ENCODE measurements at regions not wholly inside any gene's neighbourhood (a gene's known extent, or its start where the extent isn't known, plus 50 kb on each side); places are given as distances from the start of the nearest gene placed in this dataset.

DNA sequence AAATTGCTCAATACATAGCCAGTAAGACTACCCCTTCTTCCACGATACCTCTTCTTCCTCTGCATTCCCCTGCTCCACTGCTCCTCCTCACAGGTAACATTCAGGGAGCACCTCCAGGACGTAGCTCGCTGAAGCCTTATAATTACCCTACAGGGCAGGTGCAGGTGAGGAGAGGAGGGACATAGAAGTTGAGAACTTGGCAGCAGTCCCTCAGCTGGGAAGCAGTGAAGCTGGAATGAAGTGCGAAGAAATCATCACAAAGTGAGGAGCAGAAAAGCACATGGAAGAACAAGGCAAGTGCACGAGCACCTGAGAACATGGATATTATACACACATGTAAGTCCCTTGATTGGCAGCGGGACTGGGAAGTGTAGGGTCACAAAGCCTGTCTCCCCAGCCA lies 118.2 kb downstream of the HSD17B3 start:
- DNase-seq (ENCODE audit: low spot score) = no peak

DNA sequence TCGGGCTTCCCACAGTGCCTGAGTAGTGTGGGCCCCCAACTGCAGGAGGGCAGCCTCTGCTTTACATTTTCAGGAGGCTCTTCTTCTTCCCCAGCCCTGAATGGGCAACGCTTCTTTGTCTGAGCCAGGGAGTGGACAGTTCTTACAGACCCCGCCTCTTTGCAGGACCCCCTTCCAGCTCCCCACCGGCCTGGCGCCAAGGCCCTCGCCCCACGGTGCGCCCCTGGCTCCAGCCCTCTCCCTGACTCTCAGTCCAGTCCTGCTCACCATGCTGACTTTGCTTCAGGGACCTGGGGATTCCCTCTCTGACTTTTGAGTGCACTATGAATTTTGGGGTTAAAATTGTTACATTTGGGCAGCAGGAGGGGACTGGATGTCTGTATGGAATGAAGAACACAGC lies 123.8 kb downstream of the HSD17B3 start:
- DNase-seq (ENCODE audit: low spot score) = no peak
- ATAC-seq = no peak

More for the DNA sequence above, 118.2 kb downstream of the HSD17B3 start:
- ATAC-seq = no peak

DNA sequence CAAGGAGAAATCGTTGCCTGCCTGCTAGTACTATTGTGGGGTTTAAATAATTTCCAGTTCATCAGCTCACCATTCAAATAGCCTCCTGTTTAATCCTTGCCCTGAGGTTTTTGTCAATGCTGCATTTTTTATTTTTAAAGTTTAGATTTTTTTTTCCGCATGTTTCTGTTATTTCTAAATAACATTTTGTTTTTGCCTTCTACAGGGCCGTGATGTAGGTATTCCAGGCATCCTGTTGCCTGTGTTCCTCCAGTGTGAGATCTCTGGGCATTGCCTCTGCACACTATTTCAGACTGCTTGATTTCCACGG lies 124.3 kb downstream of the HSD17B3 start:
- ATAC-seq (no peak), DNase-seq (ENCODE audit: low spot score) (no peak)

DNA sequence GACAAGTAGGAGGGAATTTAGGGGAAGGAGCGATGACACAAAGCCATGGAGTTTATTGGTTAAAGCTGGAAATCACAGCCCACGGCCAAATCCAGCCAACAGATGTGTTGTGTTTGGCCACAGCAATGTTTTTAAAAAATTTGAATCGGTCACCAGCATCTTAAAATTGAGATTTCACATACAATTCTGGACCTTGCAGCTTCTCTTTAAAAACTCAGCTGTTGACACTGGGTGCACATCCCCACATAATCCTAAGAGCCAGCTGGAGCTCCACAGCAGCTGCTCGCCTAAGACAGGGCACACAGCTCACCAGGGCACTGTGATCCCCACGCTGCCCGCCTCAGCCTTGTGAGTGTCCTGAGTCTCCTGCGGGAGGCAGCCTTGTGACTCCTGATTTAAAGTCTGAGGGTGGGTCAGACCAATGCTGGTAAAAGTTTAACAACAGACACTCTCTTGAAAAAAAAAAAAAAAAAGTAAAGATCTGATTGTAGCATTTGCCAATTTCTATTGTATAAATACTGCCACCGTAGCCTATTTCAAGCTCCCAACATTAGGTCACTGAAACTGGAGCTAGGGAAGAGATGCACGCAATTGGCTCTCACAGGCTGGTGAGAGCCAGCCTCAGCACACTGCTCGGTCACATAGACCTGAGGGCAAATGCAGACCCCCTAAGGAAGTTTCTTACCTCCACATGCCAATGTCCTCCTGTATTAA lies 124.8 kb downstream of the HSD17B3 start:
- ATAC-seq = no peak
- no peak for DNase-seq (ENCODE audit: low spot score)

DNA sequence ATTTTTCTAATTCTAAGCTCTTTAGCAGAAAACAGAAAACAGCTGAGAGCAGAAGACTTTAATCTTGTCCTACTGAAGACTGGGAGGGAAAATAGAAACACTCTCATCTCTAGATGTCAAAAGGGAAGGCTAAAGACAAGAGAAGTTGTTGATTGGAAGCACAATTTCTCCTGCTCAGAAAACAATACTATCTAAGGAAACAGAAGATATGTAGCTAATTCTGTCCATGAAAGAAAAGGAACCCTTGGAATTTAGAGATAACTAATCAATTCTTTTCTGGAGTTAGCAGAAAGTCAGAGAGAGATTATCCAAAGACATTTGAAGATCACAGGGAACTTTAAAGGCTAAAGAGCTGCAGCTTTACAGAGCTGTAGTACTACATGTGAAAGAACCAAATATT lies 126.2 kb downstream of the HSD17B3 start:
- DNase-seq (ENCODE audit: low spot score) = no peak
- ATAC-seq = no peak

DNA sequence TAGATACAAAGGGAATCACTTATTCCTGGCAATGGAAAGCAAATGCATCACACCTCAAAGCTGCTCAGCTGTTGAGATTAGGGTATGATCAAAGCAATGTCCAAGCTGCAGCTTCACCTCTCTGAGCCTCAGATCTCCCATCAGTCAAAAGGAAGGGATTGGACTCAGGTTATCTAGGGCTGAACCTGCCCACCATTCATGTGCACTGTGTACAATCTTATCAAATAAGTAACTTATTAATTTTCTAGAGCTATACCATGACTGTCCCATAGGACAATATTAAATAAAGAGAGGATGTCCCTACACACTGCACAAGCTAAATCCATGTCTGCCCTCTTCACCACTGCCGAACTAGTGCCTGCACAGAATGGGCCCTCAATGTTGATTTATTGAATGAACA lies 127.0 kb downstream of the HSD17B3 start:
- DNase-seq (ENCODE audit: low spot score) (no peak), ATAC-seq (no peak)

DNA sequence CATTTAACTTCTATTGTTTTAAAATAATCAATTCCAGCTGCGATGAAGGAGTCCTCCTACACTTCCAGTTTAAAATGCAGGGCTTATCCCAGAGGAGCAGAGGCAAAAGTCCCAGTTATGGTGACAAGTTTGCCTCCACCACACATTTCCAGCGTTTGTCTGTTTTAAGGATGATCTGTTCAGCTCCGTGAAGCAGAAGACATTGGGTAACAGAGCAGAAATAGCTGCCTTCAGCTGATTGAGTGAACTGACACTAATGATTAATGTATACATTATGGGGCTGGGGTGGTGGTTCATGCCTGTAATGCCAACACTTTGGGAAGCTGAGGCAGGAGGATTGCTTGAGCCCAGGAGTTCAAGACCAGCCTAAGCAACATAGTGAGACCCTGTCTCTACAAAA lies 127.6 kb downstream of the HSD17B3 start:
- no peak for DNase-seq (ENCODE audit: low spot score)
- ATAC-seq = no peak

DNA sequence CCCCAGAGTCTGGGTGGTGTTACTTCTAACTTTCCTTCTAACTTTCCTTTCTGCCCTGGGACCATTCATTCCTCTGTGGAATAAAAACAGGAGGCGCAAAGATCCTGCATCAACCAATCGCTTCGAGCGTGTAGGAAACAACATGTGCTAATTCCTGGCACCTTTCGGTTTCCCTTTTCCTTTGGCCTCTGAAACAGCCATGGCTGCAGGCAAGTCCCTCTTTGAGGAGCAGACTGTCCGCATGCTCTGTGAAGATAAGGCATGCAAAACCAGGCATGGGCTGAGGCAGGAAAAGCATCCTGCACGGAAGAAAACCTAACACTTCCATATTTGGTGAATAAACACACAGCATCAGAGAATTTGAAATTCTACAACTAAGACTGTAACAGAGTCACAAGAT lies 128.3 kb downstream of the HSD17B3 start:
- ATAC-seq (no peak), DNase-seq (ENCODE audit: low spot score) (no peak)

DNA sequence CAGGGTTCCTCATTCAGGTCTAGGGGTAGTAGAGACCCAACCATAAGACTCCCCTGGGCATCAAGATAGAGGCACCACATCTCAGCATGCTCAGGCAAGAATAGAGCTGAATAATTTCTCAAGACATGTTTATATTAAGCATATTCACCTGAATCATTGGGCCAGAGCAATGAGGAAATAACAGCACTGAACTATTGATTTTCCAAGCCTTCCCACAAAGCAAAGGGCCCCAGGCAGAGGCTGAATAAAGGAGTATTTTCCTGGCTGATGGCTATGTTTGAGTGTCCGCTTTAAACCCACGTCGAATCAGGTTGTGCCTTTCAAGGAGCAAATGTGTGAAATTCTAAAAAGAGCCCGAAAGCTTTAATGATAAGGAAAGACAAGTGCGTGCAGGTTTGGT lies 129.2 kb downstream of the HSD17B3 start:
- ATAC-seq (no peak), DNase-seq (ENCODE audit: low spot score) (no peak)

DNA sequence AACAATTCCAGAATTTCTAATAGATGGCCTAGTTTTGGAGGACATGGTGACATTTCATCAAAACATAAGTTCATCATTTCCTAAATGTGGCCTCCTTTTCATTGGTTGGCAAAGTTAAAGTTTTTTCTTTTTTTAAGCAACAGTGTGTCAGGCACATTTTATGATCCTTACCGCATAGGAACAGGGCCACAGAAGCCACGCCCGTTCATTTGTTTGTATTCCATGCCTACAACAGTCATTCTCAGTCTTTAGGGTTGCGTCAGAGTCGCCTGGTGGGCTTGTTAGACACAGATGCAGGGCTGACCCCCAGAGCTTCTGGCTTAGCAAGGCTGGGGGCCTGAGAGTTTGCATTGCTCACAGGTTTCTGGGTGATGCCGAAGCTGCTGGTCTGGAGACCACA lies 130.2 kb downstream of the HSD17B3 start:
- ATAC-seq (no peak), DNase-seq (ENCODE audit: low spot score) (no peak)

DNA sequence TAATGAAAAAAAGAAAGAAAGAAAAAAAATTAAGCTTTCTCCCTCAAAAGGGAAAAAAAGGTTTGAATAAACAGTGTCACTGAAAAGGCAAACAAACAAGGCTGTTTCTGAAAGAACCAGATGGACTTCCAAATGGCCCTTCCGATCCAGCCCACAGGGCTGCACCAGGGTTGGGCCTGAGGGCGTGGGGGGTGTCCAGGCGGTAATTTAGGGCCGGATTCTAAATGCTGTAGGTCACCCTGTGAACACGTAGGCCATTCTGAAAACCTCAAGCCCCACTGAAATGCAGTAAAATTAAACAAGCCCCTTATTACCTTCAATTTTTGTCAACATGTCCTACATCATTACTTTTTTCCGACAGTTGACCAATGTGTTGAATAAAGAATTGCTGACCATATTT lies 132.1 kb downstream of the HSD17B3 start:
- no peak for ATAC-seq
- no peak for DNase-seq (ENCODE audit: low spot score)

DNA sequence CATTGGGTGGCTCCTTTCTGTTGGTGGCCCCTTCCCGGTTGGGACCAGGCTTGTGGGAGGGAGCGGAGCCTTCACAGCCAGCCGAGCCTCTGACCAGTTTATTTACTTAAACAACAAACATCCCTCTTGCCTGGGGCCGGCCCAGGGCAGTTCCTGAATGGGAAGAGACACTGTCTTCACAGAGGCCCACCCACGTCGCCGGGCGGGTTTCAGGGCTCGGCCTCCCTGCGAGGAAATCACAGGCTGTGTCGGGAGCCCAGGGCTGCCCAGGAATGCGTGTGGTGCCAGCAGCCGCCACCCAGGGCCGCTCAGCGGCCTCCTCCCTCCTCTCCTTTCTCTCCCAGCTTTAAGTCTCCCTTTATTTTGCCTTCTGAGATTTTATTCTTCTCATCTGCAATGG lies 132.5 kb downstream of the HSD17B3 start:
- DNase-seq (ENCODE audit: low spot score) = no peak
- peak; percentile 22 for ATAC-seq

DNA sequence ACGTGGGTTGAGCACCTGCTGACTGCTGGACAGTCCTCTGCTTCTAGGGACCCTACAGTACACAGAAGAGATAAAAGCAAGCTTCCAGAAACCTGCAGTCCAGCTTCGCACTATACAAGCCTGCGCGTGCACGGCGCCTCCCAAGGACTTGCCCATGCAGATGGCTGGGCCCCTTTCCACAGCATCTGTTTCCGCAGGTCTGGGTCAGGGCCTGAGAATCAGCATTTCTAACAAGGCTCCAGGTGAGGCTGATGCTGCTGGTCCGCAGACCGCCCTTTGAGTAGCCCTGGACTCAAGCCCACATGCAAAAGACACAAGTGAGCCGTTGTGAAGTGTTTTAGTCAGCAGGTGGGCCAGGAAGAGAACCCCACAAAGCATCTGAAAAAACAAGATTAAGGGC lies 133.1 kb downstream of the HSD17B3 start:
- no peak for DNase-seq (ENCODE audit: low spot score)
- no peak for ATAC-seq

DNA sequence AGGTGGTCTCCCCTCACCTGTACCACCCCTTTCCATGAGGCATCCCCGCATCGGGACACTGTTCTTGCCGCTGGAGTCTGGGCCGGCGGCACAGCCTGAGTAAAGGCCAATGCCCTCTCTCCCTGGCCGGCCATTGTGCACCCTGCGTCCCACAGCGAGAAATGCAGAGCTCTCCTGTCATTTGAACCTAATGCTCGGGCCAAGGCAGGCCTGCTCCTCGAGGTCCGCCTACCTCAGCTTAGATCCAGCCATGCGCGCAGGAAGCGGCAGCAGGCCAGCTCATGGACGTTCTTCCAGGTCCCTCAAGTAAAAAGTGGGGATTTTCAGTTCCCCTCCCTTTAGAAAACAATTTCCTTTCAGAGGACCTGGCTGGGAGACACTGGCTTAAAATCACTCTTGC lies 135.0 kb downstream of the HSD17B3 start:
- no peak for ATAC-seq
- DNase-seq (ENCODE audit: low spot score) = no peak

DNA sequence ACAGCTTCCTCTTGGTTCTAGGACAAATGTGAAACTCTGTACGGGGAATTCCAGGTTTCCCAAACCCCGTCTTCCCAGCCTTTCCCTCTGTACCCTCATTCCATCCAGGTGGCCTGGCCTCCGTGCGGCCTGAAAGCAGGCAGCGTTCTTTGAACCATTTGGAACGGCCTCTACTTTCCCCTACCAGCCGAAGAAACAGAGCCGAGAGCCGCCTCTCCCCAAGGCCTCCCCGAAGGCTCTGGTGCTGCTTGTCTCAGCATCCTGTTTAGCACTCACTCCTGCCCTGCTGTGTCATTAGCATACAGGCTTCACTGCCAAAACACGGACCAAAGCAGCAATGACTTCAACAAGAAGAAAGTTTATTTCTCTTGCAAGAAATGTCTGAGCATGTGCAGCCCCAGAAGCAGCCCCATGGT lies 137.7 kb downstream of the HSD17B3 start:
- no peak for DNase-seq (ENCODE audit: low spot score)
- ATAC-seq = no peak

DNA sequence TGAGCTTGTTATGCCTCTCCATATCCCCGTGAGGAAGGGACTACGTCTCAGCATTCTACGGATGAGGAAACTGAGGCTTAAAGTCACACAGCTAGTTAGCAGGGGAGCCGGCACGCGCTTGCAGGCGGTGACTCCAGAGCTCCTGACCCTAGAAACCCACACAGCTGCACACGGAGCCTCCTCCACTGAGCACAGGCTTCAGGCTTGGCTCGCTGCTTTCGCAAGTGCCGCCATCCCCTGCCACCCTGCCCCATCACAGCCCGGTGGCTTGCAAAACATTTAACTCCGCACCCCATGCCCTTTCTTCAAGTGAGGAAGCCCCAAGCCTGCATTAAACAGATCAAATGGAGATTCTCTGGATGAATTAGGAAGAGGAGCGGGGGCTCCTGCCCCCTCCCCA lies 138.3 kb downstream of the HSD17B3 start:
- DNase-seq (ENCODE audit: low spot score) = no peak
- ATAC-seq = no peak

DNA sequence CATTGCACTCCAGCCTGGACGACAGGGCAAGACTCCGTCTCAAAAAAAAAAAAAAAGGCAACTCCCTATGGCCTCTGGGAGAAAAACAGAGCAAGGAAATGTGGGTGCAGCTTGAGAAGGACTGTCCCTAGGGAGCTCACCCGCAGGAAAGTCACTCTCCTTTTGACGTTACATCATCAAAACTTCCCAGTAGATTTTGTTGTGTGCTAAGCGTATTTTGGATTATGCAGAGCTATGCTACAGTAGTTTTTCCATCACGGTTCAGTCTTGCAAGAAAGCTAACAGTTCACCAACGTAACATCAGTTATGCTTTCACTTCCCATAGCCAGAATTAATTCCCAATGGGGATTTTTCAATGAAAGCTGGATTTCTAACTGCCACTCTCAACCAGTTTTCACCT lies 138.8 kb downstream of the HSD17B3 start:
- DNase-seq (ENCODE audit: low spot score) (no peak), ATAC-seq (no peak)

DNA sequence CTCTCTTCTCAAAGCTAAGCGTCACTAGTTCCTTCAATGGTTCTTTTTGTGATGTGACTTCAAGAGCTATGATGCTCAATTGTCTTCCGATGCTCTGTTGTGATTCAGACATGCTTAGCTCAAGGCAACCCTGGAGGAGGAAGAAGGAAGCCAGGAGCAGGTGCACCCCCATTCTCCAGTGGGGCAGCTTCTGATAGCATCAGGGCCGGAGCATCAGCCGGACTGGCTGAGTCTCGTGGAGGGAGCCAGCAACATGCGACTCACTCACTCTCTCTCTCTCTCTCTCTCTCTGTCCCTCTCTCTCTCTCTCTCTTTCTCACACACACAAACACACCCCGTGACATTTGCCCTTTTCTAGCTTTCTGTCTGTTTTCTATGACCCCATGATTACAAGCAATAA lies 140.2 kb downstream of the HSD17B3 start:
- no peak for DNase-seq (ENCODE audit: low spot score)
- ATAC-seq = no peak

DNA sequence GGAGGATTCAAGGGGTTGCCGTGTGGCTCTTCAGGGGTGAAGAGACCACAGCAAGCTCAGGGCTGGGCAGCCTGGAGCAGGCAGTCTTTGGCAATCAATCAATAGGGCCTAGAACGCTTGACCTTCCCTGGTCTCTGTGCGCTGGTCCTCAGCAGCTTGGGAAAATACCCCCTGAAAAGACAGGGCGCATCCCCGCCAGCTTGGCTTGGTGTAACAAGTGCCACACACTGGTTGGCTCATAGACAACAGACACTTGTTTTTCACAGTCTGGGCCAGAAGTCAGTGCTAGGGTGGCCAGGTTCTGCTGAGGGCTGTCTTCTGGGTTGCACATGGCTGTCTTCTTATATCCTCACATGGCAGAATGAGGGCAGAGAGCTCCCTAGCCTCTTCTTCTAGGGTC lies 141.1 kb downstream of the HSD17B3 start:
- ATAC-seq (no peak), DNase-seq (ENCODE audit: low spot score) (no peak)

DNA sequence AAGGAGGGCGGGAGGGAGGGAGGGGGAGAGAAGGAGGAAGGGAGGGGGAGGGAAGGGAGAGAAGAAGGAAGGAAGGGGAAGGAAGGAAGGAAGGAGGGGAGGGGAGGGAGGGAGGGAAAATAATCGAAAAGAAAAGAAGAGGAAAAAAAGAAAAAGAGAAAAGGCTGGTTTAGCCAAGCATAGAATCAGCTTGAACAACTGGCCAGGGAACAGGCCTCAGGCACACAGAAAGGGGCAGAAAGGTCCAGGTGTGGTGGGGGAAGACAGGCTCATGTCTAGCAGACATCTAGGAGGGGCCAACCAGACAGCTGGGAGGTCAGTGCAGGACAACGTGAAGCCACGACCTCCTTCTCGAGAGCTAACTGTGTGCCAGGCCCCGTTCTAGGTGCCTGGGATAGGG lies 141.8 kb downstream of the HSD17B3 start:
- no peak for DNase-seq (ENCODE audit: low spot score)
- ATAC-seq = no peak

DNA sequence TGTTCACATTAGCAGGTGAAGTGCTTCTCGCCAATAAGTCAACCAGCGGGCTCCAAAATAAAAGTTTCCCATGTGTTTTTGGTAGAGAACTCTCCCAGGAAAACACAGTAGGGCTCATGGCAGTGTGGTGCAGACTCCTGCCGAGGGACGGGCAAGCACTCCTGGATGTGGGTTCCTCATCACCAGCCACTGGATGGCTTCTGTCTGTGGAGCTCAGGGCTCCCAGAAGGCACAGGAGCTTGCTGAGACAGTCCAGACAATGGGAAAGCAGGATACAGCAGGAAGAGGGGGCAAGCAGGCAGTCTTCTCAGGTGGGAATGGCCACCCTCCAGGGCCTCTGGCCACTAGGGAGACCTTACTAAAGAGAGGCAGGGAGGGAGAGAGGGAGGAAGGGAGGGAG lies 142.4 kb downstream of the HSD17B3 start:
- no peak for ATAC-seq
- DNase-seq (ENCODE audit: low spot score) = no peak

DNA sequence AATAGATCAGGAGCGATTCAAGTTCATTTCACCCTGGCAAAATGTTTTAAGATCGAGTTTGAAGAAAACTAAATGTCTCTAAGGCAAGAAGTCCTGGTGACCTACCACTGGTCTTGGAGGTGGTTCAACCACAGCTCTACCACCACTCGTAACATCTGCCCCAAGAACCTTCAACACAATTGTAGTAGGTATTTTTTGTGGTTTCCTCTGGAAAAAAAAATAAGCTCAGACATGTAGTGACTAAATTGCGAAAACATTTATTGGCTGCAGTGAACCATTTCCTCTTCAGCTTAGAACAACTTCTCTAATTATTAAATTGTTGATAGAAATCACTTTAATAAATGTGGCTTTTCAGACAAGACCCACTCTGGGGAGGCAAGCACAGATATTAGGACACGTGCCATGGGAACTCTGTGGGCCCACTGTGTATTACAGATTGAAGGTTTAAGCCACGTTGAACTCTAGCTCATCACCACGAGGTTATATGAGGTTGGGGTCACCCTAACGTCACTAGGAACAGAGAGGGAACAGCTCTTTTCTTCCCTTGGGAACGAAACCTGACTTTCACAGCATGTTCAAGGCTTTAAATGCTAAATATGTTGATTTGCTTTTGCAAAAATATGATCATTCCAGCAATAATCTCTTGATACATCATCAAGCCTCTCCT lies 142.9 kb downstream of the HSD17B3 start:
- no peak for DNase-seq (ENCODE audit: low spot score)
- no peak for ATAC-seq

DNA sequence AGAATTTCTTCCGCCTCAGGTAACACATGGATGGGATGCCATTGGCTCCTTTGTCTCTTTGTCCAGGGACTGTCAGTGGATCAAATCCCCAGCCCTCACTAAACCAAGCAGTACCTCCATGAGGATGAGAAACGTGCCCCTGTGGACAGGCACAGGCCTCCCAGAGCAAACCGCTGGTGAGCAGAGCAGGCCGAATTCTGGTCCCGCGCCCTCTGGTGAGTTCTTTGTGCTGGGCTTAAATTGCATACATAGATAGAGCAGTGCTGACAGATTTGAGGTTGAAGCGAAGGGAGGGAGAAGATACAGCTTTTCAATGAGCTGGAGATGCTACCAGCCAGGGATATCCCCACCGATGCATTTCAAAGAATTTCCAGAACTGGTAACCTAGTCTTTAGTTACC lies 143.8 kb downstream of the HSD17B3 start:
- no peak for DNase-seq (ENCODE audit: low spot score)
- ATAC-seq = no peak
